ENCODE measurements at regions not wholly inside any gene's neighbourhood (a gene's known extent, or its start where the extent isn't known, plus 50 kb on each side); places are given as distances from the start of the nearest gene placed in this dataset.

- no peak for TF ChIP-seq ZNF445 (CRISPR knock-in tag; IDR thresholded peaks at IDR 0.05; ENCODE audit: low read depth)
- peak in 1 of 2 experiments; percentile 26; a peak in 1 of 4 replicates for TF ChIP-seq MLLT1 (IDR thresholded peaks at IDR 0.05)
- TF ChIP-seq RNF2 (IDR thresholded peaks at IDR 0.05) = peak; percentile 81
- no peak for TF ChIP-seq CAMTA2 (CRISPR knock-in tag; conservative IDR thresholded peaks at IDR 0.05)
- no peak for TF ChIP-seq RBM22 (IDR thresholded peaks at IDR 0.05; ENCODE audit: low read depth, low read length, poor library complexity, severe bottlenecking)
- TF ChIP-seq HNRNPH1 (optimal IDR thresholded peaks at IDR 0.05; ENCODE audit: low read depth, low read length) = no peak
- no peak for TF ChIP-seq TCF7L2 (IDR thresholded peaks at IDR 0.05; ENCODE audit: low read depth, low read length)
- TF ChIP-seq ZNF699 (CRISPR knock-in tag; IDR thresholded peaks at IDR 0.05; ENCODE audit: insufficient replicate concordance) = no peak
- TF ChIP-seq PBX2 (CRISPR knock-in tag; IDR thresholded peaks at IDR 0.05; ENCODE audit: low read depth) = no peak
- peak; percentile 69; the same call in 1 of the 2 replicates for TF ChIP-seq PBX2 (tag; conservative IDR thresholded peaks at IDR 0.05; ENCODE audit: low read depth)
- TF ChIP-seq HLTF (IDR thresholded peaks at IDR 0.05) = no peak
- no peak for TF ChIP-seq ZNF395 (CRISPR knock-in tag; IDR thresholded peaks at IDR 0.05)
- TF ChIP-seq, protein P1, sequence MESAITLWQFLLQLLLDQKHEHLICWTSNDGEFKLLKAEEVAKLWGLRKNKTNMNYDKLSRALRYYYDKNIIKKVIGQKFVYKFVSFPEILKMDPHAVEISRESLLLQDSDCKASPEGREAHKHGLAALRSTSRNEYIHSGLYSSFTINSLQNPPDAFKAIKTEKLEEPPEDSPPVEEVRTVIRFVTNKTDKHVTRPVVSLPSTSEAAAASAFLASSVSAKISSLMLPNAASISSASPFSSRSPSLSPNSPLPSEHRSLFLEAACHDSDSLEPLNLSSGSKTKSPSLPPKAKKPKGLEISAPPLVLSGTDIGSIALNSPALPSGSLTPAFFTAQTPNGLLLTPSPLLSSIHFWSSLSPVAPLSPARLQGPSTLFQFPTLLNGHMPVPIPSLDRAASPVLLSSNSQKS (CRISPR knock-in tag; IDR thresholded peaks at IDR 0.05) = no peak
- no peak for TF ChIP-seq CXXC5 (CRISPR knock-in tag; IDR thresholded peaks at IDR 0.05)
- TF ChIP-seq RFX7 (CRISPR knock-in tag; IDR thresholded peaks at IDR 0.05) = no peak
- no peak for TF ChIP-seq NCOA4 (IDR thresholded peaks at IDR 0.05; ENCODE audit: partially characterized antibody)
- TF ChIP-seq CHCHD3 (CRISPR knock-in tag; IDR thresholded peaks at IDR 0.05) = no peak
- TF ChIP-seq HNRNPUL1 (IDR thresholded peaks at IDR 0.05; ENCODE audit: low read length) = no peak
- no peak for TF ChIP-seq CHD1 (IDR thresholded peaks at IDR 0.05; ENCODE audit: low read length)
- peak; percentile 66 for TF ChIP-seq POLR2AphosphoS5 (IDR thresholded peaks at IDR 0.05; ENCODE audit: control insufficient read depth, insufficient read depth, low read depth, low read length)
- peak; percentile 79 for TF ChIP-seq MTA2 (IDR thresholded peaks at IDR 0.05; ENCODE audit: low read depth)
- TF ChIP-seq KAT7 (CRISPR knock-in tag; IDR thresholded peaks at IDR 0.05; ENCODE audit: borderline replicate concordance) = no peak
- no peak for TF ChIP-seq KLF13 (tag; IDR thresholded peaks at IDR 0.05; ENCODE audit: borderline replicate concordance, low read depth)
- TF ChIP-seq, protein P2, sequence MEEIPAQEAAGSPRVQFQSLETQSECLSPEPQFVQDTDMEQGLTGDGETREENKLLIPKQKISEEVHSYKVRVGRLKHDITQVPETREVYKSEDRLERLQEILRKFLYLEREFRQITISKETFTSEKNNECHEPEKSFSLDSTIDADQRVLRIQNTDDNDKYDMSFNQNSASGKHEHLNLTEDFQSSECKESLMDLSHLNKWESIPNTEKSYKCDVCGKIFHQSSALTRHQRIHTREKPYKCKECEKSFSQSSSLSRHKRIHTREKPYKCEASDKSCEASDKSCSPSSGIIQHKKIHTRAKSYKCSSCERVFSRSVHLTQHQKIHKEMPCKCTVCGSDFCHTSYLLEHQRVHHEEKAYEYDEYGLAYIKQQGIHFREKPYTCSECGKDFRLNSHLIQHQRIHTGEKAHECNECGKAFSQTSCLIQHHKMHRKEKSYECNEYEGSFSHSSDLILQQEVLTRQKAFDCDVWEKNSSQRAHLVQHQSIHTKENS (CRISPR knock-in tag; IDR thresholded peaks at IDR 0.05) = no peak
Measured at GRCh38 chr21:20258542-20258941, 739.7 kb upstream of the NCAM2 start (continued).

Data from K562 (cell line).